Peyer's patch (tissue), 4 donors: ENCODE measurements at regions not wholly inside any gene's neighbourhood (a gene's known extent, or its start where the extent isn't known, plus 50 kb on each side); places are given as distances from the start of the nearest gene placed in this dataset.

Experiments used
- DNase-seq, 3 donors: peaks; one replicate each; pipeline ENCODE4 v3.0.0-alpha.2; 2017 to 2019
- H3K27ac ChIP-seq, 4 donors: fragments of 200-600 bp; sonication (generic); one replicate each; pipeline ENCODE4 v1.5.1; 2016 to 2019
- H3K27me3 ChIP-seq, 2 donors: fragments of 200-600 bp; sonication (generic); one replicate each; pipeline ENCODE4 v1.5.1; 2019
- H3K36me3 ChIP-seq, 3 donors: fragments of 200-600 bp; sonication (generic); one replicate each; pipeline ENCODE4 v1.5.1; 2016 to 2019
- H3K4me1 ChIP-seq, 4 donors: fragments of 200-600 bp; sonication (generic); one replicate each; pipeline ENCODE4 v1.5.1; 2016 to 2019
- H3K4me3 ChIP-seq, 4 donors: fragments of 200-600 bp; sonication (generic); 1 replicate in 3 of 4; 2 replicates in 1 of 4; pipeline ENCODE4 v1.5.1; 2016 to 2019; ENCODE audit warnings: mild to moderate bottlenecking in 1 of 4
- H3K9me3 ChIP-seq, 4 donors: fragments of 200-600 bp; sonication (generic); one replicate each; pipeline ENCODE4 v1.5.1; 2016 to 2019; ENCODE audit warnings: mild to moderate bottlenecking in 1 of 4
- CTCF ChIP-seq, 6 experiments: fragments of 450-650 bp in 4 of 6; fragments of 200-600 bp in 2 of 6; sonication (generic) in 1 of 6; IDR thresholded peaks; one replicate each; pipeline ENCODE4 v1.5.1; 2017 to 2019; ENCODE audit warnings: antibody characterized with exemption in 6 of 6, mild to moderate bottlenecking in 3 of 6, moderate library complexity in 1 of 6
- POLR2A ChIP-seq, 2 donors: fragments of 450-650 bp; IDR thresholded peaks; one replicate each; pipeline ENCODE4 v1.5.1; 2017; ENCODE audit warnings: antibody characterized with exemption in 2 of 2, mild to moderate bottlenecking in 2 of 2, moderate library complexity in 2 of 2

GRCh38 chr4:116882503-116882902 is 202.9 kb downstream of the TRAM1L1 start:
- H3K36me3 ChIP-seq = no peaks in the 10 kb centered on the region
- no peaks in the 10 kb centered on the region for H3K4me1 ChIP-seq
- H3K9me3 ChIP-seq = no peaks in the 10 kb centered on the region
- no peak overlapping the region for H3K4me3 ChIP-seq
- H3K27me3 ChIP-seq = no peaks in the 10 kb centered on the region
- no peak overlapping the region for H3K27ac ChIP-seq
- DNase-seq = no peak
- TF ChIP-seq POLR2A (IDR thresholded peaks at IDR 0.05) = no peak
- no peak for TF ChIP-seq CTCF (IDR thresholded peaks at IDR 0.05)

DNA sequence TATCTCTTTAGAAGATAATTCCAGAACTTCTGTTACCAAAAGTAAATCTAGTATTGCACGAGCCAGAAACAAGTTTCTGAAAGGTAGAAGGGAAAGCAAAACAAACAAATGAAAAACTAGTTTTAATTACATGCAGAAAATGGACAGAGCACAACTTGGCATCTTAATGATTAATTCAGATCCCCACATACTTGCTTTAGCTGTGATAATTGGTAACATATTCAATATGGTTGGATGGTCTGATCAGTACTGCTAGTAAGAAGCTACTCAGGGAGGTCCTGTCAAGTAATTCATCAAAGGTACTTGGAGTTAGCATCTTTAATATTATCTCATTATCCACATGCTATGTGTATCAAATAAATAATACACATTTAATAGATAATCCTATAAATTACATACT is 204.3 kb downstream of the TRAM1L1 start:
- H3K9me3 ChIP-seq = no peaks in the 10 kb centered on the region
- no peaks in the 10 kb centered on the region for H3K27me3 ChIP-seq
- no peak for DNase-seq
- H3K36me3 ChIP-seq = no peaks in the 10 kb centered on the region
- TF ChIP-seq CTCF (IDR thresholded peaks at IDR 0.05) (no peak), POLR2A (IDR thresholded peaks at IDR 0.05) (no peak)
- no peaks in the 10 kb centered on the region for H3K4me1 ChIP-seq
- H3K27ac ChIP-seq = no peak overlapping the region
- no peak overlapping the region for H3K4me3 ChIP-seq

GRCh38 chr4:116880625-116881024 is 204.8 kb downstream of the TRAM1L1 start:
- no peak for TF ChIP-seq CTCF (IDR thresholded peaks at IDR 0.05)
- TF ChIP-seq POLR2A (IDR thresholded peaks at IDR 0.05) = no peak
- no peak for DNase-seq
- H3K36me3 ChIP-seq = no peaks in the 10 kb centered on the region

DNA sequence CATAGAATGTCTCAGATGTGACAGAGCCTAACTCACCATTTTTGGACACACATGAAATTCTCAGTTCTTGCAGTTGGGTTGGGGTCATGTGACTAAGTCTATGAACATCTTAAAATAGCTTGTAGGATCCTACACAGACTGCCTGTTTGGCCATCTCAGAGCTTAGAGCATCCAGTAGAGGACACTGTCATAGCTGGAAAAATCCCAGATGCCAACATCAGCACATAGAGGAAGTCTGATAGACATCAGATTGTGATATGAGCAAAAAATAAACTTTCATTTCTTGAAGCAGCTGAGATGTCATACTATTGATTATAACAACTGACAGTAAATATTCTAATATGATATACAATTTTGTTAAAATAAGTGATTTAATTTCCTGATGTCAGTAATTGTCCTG is 207.1 kb downstream of the TRAM1L1 start:
- H3K27ac ChIP-seq = no peak overlapping the region

More at GRCh38 chr4:116880625-116881024, 204.8 kb downstream of the TRAM1L1 start:
- Histone ChIP-seq H3K4me3 (no peak overlapping the region), H3K27ac (no peak overlapping the region), H3K9me3 (no peaks in the 10 kb centered on the region), H3K27me3 (no peaks in the 10 kb centered on the region), H3K4me1 (no peaks in the 10 kb centered on the region)

GRCh38 chr4:116877069-116877468 is 208.3 kb downstream of the TRAM1L1 start:
- no peaks in the 10 kb centered on the region for H3K4me1 ChIP-seq
- no peak overlapping the region for H3K27ac ChIP-seq
- no peak overlapping the region for H3K4me3 ChIP-seq
- no peaks in the 10 kb centered on the region for H3K9me3 ChIP-seq
- no peak for TF ChIP-seq POLR2A (IDR thresholded peaks at IDR 0.05)
- no peak for TF ChIP-seq CTCF (IDR thresholded peaks at IDR 0.05)
- no peaks in the 10 kb centered on the region for H3K36me3 ChIP-seq
- no peak for DNase-seq
- no peaks in the 10 kb centered on the region for H3K27me3 ChIP-seq

More for the DNA sequence above, 207.1 kb downstream of the TRAM1L1 start:
- Histone ChIP-seq H3K4me3 (no peak overlapping the region), H3K9me3 (no peaks in the 10 kb centered on the region), H3K36me3 (no peaks in the 10 kb centered on the region), H3K4me1 (no peaks in the 10 kb centered on the region), H3K27me3 (no peaks in the 10 kb centered on the region)
- TF ChIP-seq CTCF (IDR thresholded peaks at IDR 0.05) (no peak), POLR2A (IDR thresholded peaks at IDR 0.05) (no peak)
- DNase-seq = no peak

DNA sequence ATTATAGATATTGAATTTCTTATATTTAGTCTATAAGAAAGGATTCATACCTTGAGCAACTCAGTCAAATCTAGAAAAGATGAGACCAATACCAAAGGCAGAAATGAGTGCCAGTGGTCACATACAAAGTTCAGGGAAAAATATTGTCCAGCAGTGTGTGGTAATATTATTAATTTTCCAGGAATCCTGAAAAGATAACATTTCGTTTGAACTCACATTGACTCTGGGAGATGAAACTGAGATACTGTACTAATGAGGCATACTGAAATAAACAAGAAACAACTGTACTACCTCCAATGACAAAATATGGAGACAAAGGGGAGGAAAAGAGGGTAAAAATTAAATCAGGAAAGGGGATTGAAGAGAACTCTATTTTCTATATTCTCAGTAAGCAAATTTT is 212.4 kb downstream of the TRAM1L1 start:
- Histone ChIP-seq H3K4me3 (no peak overlapping the region), H3K27me3 (no peaks in the 10 kb centered on the region), H3K36me3 (no peaks in the 10 kb centered on the region), H3K9me3 (no peaks in the 10 kb centered on the region), H3K4me1 (no peaks in the 10 kb centered on the region), H3K27ac (no peak overlapping the region)
- TF ChIP-seq POLR2A (IDR thresholded peaks at IDR 0.05) (no peak), CTCF (IDR thresholded peaks at IDR 0.05) (no peak)
- DNase-seq = no peak
